H9 (cell line): ENCODE measurements at regions not wholly inside any gene's neighbourhood (a gene's known extent, or its start where the extent isn't known, plus 50 kb on each side); places are given as distances from the start of the nearest gene placed in this dataset.

Experiments used
- DNase-seq: peaks from one replicate; pipeline ENCODE4 v3.0.0-alpha.2; 2017
- H2AFZ ChIP-seq: one replicate; pipeline ENCODE4 v1.6.1; 2013; ENCODE audit warnings: mild to moderate bottlenecking, low read length, control low read depth, moderate library complexity
- H2AK5ac ChIP-seq: 2 replicates; pipeline ENCODE4 v1.6.1; 2013; ENCODE audit warnings: low read length, control low read depth, mixed read lengths; ENCODE audit not compliant: insufficient read length
- H2BK120ac ChIP-seq: one replicate; pipeline ENCODE4 v1.6.1; 2013; ENCODE audit warnings: low read depth, mild to moderate bottlenecking, low read length, control low read depth, inconsistent platforms; ENCODE audit not compliant: poor library complexity, severe bottlenecking
- H2BK12ac ChIP-seq: 2 replicates; pipeline ENCODE4 v1.6.1; 2013; ENCODE audit warnings: low read length, control low read depth, mixed read lengths, low read depth; ENCODE audit not compliant: insufficient read length
- H2BK15ac ChIP-seq: 2 replicates; pipeline ENCODE4 v1.6.1; 2013; ENCODE audit warnings: low read depth, low read length, control low read depth
- H2BK20ac ChIP-seq: one replicate; pipeline ENCODE4 v1.6.1; 2013; ENCODE audit warnings: low read depth, mild to moderate bottlenecking, low read length, control low read depth, inconsistent platforms; ENCODE audit not compliant: poor library complexity, severe bottlenecking
- H2BK5ac ChIP-seq: 2 replicates; pipeline ENCODE4 v1.6.1; 2013; ENCODE audit warnings: low read length, control low read depth, mixed read lengths; ENCODE audit not compliant: insufficient read length
- H3K14ac ChIP-seq: 2 replicates; pipeline ENCODE4 v1.6.1; 2013; ENCODE audit warnings: low read length, control low read depth; ENCODE audit not compliant: insufficient read depth
- H3K18ac ChIP-seq: 2 replicates; pipeline ENCODE4 v1.6.1; 2013; ENCODE audit warnings: low read depth, mild to moderate bottlenecking, mixed read lengths, low read length, control low read depth; ENCODE audit not compliant: insufficient read length
- H3K23ac ChIP-seq: 2 replicates; pipeline ENCODE4 v1.6.1; 2013; ENCODE audit warnings: low read length, control low read depth, mixed read lengths, low read depth; ENCODE audit not compliant: insufficient read length
- H3K23me2 ChIP-seq: 2 replicates; pipeline ENCODE4 v1.6.1; 2013; ENCODE audit warnings: low read depth, mild to moderate bottlenecking, mixed read lengths, low read length, control low read depth; ENCODE audit not compliant: insufficient read length, poor library complexity, severe bottlenecking
- H3K27ac ChIP-seq: 2 replicates; pipeline ENCODE4 v1.5.1; 2013; ENCODE audit warnings: low read length, control low read depth, mixed read lengths, low read depth; ENCODE audit not compliant: insufficient read length
- H3K27me3 ChIP-seq: 2 replicates; pipeline ENCODE4 v1.6.1; 2013; ENCODE audit warnings: low read length, control low read depth, inconsistent platforms; ENCODE audit not compliant: insufficient read depth
- H3K4ac ChIP-seq: 2 replicates; pipeline ENCODE4 v1.6.1; 2013; ENCODE audit warnings: low read depth, mild to moderate bottlenecking, control low read depth, inconsistent platforms, low read length, moderate library complexity
- H3K4me1 ChIP-seq: 2 replicates; pipeline ENCODE4 v1.6.1; 2013; ENCODE audit warnings: low read length, control low read depth, inconsistent platforms; ENCODE audit not compliant: insufficient read depth
- H3K4me2 ChIP-seq: 2 replicates; pipeline ENCODE4 v1.6.1; 2013; ENCODE audit warnings: low read length, control low read depth, mixed read lengths; ENCODE audit not compliant: insufficient read length, insufficient read depth
- H3K56ac ChIP-seq: 2 replicates; pipeline ENCODE4 v1.6.1; 2013; ENCODE audit warnings: low read depth, mild to moderate bottlenecking, mixed read lengths, low read length, control low read depth; ENCODE audit not compliant: insufficient read length
- H3K79me1 ChIP-seq: 2 replicates; pipeline ENCODE4 v1.6.1; 2013; ENCODE audit warnings: low read depth, mild to moderate bottlenecking, moderate library complexity, low read length, control low read depth, inconsistent platforms; ENCODE audit not compliant: insufficient read depth, poor library complexity, severe bottlenecking
- H3K79me2 ChIP-seq: 2 replicates; pipeline ENCODE4 v1.6.1; 2013; ENCODE audit warnings: low read length, control low read depth, inconsistent platforms; ENCODE audit not compliant: insufficient read depth
- H3K9ac ChIP-seq: 2 replicates; pipeline ENCODE4 v1.6.1; 2013; ENCODE audit warnings: low read length, control low read depth, mixed read lengths; ENCODE audit not compliant: insufficient read length; ENCODE audit errors: extremely low read depth
- H3K9me3 ChIP-seq: one replicate; pipeline ENCODE4 v1.6.1; 2013; ENCODE audit warnings: low read depth, low read length, inconsistent platforms; ENCODE audit not compliant: control insufficient read depth
- H3T11ph ChIP-seq: one replicate; pipeline ENCODE4 v1.6.1; 2013; ENCODE audit warnings: mild to moderate bottlenecking, low read length, control low read depth, inconsistent platforms
- H4K20me1 ChIP-seq: one replicate; pipeline ENCODE4 v1.6.1; 2013; ENCODE audit not compliant: control insufficient read depth, insufficient read length, insufficient read depth
- H4K5ac ChIP-seq: 2 replicates; pipeline ENCODE4 v1.6.1; 2013; ENCODE audit warnings: low read depth, mild to moderate bottlenecking, mixed read lengths, low read length, control low read depth; ENCODE audit not compliant: insufficient read length
- H4K8ac ChIP-seq: replicated peaks from 2 replicates; pipeline ENCODE4 v1.6.1; 2013; ENCODE audit warnings: low read length, control low read depth, mixed read lengths, low read depth; ENCODE audit not compliant: insufficient read length
- H4K91ac ChIP-seq: 2 replicates; pipeline ENCODE4 v1.6.1; 2013; ENCODE audit warnings: low read depth, mild to moderate bottlenecking, moderate library complexity, mixed read lengths, low read length, control low read depth; ENCODE audit not compliant: insufficient read length
- H3K27ac Mint-ChIP-seq, 3 experiments: 2 replicates in 2 of 3; 3 replicates in 1 of 3; pipeline ENCODE4 v1.8.0; 2020 to 2021; ENCODE audit warnings: mixed read lengths in 3 of 3, mild to moderate bottlenecking in 1 of 3, moderate library complexity in 1 of 3
- H3K27me3 Mint-ChIP-seq: 2 replicates; pipeline ENCODE4 v1.8.0; 2021; ENCODE audit warnings: low read depth, mild to moderate bottlenecking, moderate library complexity, mixed read lengths
- H3K36me3 Mint-ChIP-seq, 3 experiments: 2 replicates in 2 of 3; 3 replicates in 1 of 3; pipeline ENCODE4 v1.8.0; 2020 to 2021; ENCODE audit warnings: low read depth in 3 of 3, mixed read lengths in 3 of 3; ENCODE audit not compliant: insufficient read depth in 1 of 3
- H3K4me1 Mint-ChIP-seq, 2 experiments: 2 replicates each; pipeline ENCODE4 v1.8.0; 2020; ENCODE audit warnings: mixed read lengths in 2 of 2
- H3K4me3 Mint-ChIP-seq, 2 experiments: 2 replicates in 1 of 2; 3 replicates in 1 of 2; pipeline ENCODE4 v1.8.0; 2020 to 2021; ENCODE audit warnings: mild to moderate bottlenecking in 2 of 2, mixed read lengths in 2 of 2, moderate library complexity in 1 of 2
- H3K9me3 Mint-ChIP-seq, 2 experiments: 2 replicates in 1 of 2; 3 replicates in 1 of 2; pipeline ENCODE4 v1.8.0; 2020; ENCODE audit warnings: mild to moderate bottlenecking in 2 of 2, mixed read lengths in 2 of 2, moderate library complexity in 1 of 2
- CTCF ChIP-seq: fragments of 200-600 bp; sonication (generic); conservative IDR thresholded peaks from 3 replicates; pipeline ENCODE4 v1.8.0; 2021; ENCODE audit warnings: antibody characterized with exemption, mild to moderate bottlenecking
- WGBS: extraction: QIAGEN DNeasy Blood & Tissue Kit; methylation state at CpG from one replicate; pipeline ENCODE4 v1.1.7; 2013; ENCODE audit warnings: missing lambda C conversion rate, low lambda C conversion rate, mixed read lengths; ENCODE audit not compliant: insufficient read length; ENCODE audit errors: extremely low coverage; 5-methylcytosine and 5-hydroxymethylcytosine counted together

- H3K18ac ChIP-seq, result no peak overlapping the region
- no peak overlapping the region for H3K27ac ChIP-seq
- H4K8ac ChIP-seq, result no peak overlapping the region
- no peak overlapping the region for H2BK5ac ChIP-seq
- H3K23me2 ChIP-seq, result no peaks in the 10 kb centered on the region
- no peaks in the 10 kb centered on the region for H4K20me1 ChIP-seq
- H4K5ac ChIP-seq, result no peak overlapping the region
- no peak overlapping the region for H3K23ac ChIP-seq
- H3T11ph ChIP-seq, result no peak overlapping the region
- no peak overlapping the region for H3K27ac Mint-ChIP-seq
- no peaks in the 10 kb centered on the region for H3K9me3 ChIP-seq
- H3K56ac ChIP-seq, result no peak overlapping the region
- WGBS, result no CpG with 5 or more reads among the region's 2 CpGs
- no peak overlapping the region for H3K4me3 Mint-ChIP-seq
- H3K27me3 ChIP-seq, result no peaks in the 10 kb centered on the region
- no peak overlapping the region for H2BK120ac ChIP-seq
- H2BK15ac ChIP-seq, result no peak overlapping the region
- no peaks in the 10 kb centered on the region for H3K4me1 ChIP-seq
- H2AK5ac ChIP-seq, result no peak overlapping the region
- no peaks in the 10 kb centered on the region for H3K79me2 ChIP-seq
- no peak overlapping the region for H2AFZ ChIP-seq
- H3K4me1 Mint-ChIP-seq, result no peaks in the 10 kb centered on the region
- no peak overlapping the region for H3K14ac ChIP-seq
- H3K4me2 ChIP-seq, result no peak overlapping the region
- H3K36me3 Mint-ChIP-seq, result no peaks in the 10 kb centered on the region
- no peak overlapping the region for H4K91ac ChIP-seq
- no peak overlapping the region for H3K4ac ChIP-seq
- H3K9me3 Mint-ChIP-seq, result no peaks in the 10 kb centered on the region
- H2BK20ac ChIP-seq, result no peak overlapping the region
- TF ChIP-seq CTCF, result no peak
- no peak for DNase-seq
- H3K79me1 ChIP-seq, result no peaks in the 10 kb centered on the region
- no peak overlapping the region for H3K9ac ChIP-seq
- H3K27me3 Mint-ChIP-seq, result no peaks in the 10 kb centered on the region
- H2BK12ac ChIP-seq, result no peak overlapping the region
Observed at GRCh38 chr9:11577522-11577921, 964.7 kb upstream of the PTPRD start.
